D721Med (cell line): ENCODE measurements at regions not wholly inside any gene's neighbourhood (a gene's known extent, or its start where the extent isn't known, plus 50 kb on each side); places are given as distances from the start of the nearest gene placed in this dataset.

Experiments
- DNase-seq: peaks from one replicate; pipeline ENCODE4 v3.0.0; 2011; ENCODE audit warnings: low spot score; ENCODE audit not compliant: insufficient read length
- FAIRE-seq: peaks from 2 replicates; lab custom pipeline; 2011; peaks lifted over from hg19 to GRCh38; lab: Jason Lieb, UNC
- CTCF ChIP-seq: IDR thresholded peaks from 2 replicates; pipeline ENCODE4 v1.5.1; 2012; ENCODE audit warnings: mild to moderate bottlenecking, control low read depth; ENCODE audit not compliant: insufficient read depth; ENCODE audit errors: missing control alignments

- FAIRE-seq (no peak), DNase-seq (no peak)
- TF ChIP-seq CTCF = no peak
Observed at GRCh38 chr7:130913639-130914553, 179.9 kb upstream of the KLF14 start.

- TF ChIP-seq CTCF = no peak
- FAIRE-seq (no peak), DNase-seq (no peak)
Observed at GRCh38 chr7:130914554-130915294, 180.7 kb upstream of the KLF14 start.

GRCh38 chr7:130917669-130918128 lies 183.7 kb upstream of the KLF14 start:
- DNase-seq (no peak), FAIRE-seq (no peak)
- no peak for TF ChIP-seq CTCF

- DNase-seq = no peak
- TF ChIP-seq CTCF = no peak
- no peak for FAIRE-seq
Observed at GRCh38 chr7:130918129-130919052, 184.4 kb upstream of the KLF14 start.

- TF ChIP-seq CTCF = no peak
- FAIRE-seq (no peak), DNase-seq (no peak)
Observed at GRCh38 chr7:130919316-130920103, 185.5 kb upstream of the KLF14 start.

GRCh38 chr7:130920122-130920521 lies 186.1 kb upstream of the KLF14 start:
- no peak for TF ChIP-seq CTCF
- DNase-seq (no peak), FAIRE-seq (no peak)
